ENCODE measurements at regions not wholly inside any gene's neighbourhood (a gene's known extent, or its start where the extent isn't known, plus 50 kb on each side); places are given as distances from the start of the nearest gene placed in this dataset.

DNA sequence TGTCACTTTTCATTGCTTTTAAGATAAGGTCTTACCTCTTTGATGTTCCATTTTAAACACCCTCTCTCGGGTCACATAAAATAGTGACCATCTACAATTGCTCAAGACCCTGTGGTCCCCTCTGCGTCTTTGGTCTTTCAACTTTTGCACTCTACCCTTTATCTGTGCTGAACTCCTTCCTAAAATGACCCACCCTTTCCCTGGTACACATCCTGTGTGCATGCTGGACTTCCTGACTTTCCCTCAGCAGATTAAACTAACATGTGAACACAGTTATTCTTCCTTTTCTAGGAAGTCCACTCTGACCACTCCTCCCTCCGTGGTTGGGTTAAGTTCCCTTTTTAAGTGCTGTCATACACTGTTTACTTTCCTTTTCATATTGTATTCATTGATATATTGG, 414.2 kb downstream of the GABRB3 start:
- no peak for TF ChIP-seq CTCF (IDR thresholded peaks at IDR 0.05; ENCODE audit: insufficient read depth, low read length)
- no peak for TF ChIP-seq REST (IDR thresholded peaks at IDR 0.05; ENCODE audit: insufficient replicate concordance, low read depth)
- no peak for TF ChIP-seq SPI1 (IDR thresholded peaks at IDR 0.05; ENCODE audit: borderline replicate concordance, low read depth)
- TF ChIP-seq GABPA (IDR thresholded peaks at IDR 0.05; ENCODE audit: low read depth): no peak
- no peak for TF ChIP-seq POLR2AphosphoS5 (IDR thresholded peaks at IDR 0.05; ENCODE audit: low read depth)
- no peak overlapping the region for H3K4me3 ChIP-seq (replicated peaks; ENCODE audit: insufficient read depth, low read length)
- H3K27me3 ChIP-seq (ENCODE audit: insufficient read depth, poor library complexity, severe bottlenecking): no peaks in the 10 kb centered on the region
- no peak for DNase-seq (ENCODE audit: low read depth in 1 of 2, low spot score in 1 of 2)
- no peak overlapping the region for H3K27ac ChIP-seq (replicated peaks)

GRCh38 chr15:26357653-26358052, 415.2 kb downstream of the GABRB3 start:
- no peaks in the 10 kb centered on the region for H3K27me3 ChIP-seq (ENCODE audit: insufficient read depth, poor library complexity, severe bottlenecking)
- no peak for DNase-seq (ENCODE audit: low read depth in 1 of 2, low spot score in 1 of 2)
- TF ChIP-seq SPI1 (IDR thresholded peaks at IDR 0.05; ENCODE audit: borderline replicate concordance, low read depth) (no peak), REST (IDR thresholded peaks at IDR 0.05; ENCODE audit: insufficient replicate concordance, low read depth) (no peak), CTCF (IDR thresholded peaks at IDR 0.05; ENCODE audit: insufficient read depth, low read length) (no peak), GABPA (IDR thresholded peaks at IDR 0.05; ENCODE audit: low read depth) (no peak), POLR2AphosphoS5 (IDR thresholded peaks at IDR 0.05; ENCODE audit: low read depth) (no peak)
- H3K4me3 ChIP-seq (replicated peaks; ENCODE audit: insufficient read depth, low read length): no peak overlapping the region
- no peak overlapping the region for H3K27ac ChIP-seq (replicated peaks)

GRCh38 chr15:26355472-26356074, 417.3 kb downstream of the GABRB3 start:
- Histone ChIP-seq H3K4me3 (replicated peaks; ENCODE audit: insufficient read depth, low read length) (no peak overlapping the region), H3K27ac (replicated peaks) (no peak overlapping the region), H3K27me3 (ENCODE audit: insufficient read depth, poor library complexity, severe bottlenecking) (no peaks in the 10 kb centered on the region)
- TF ChIP-seq POLR2AphosphoS5 (IDR thresholded peaks at IDR 0.05; ENCODE audit: low read depth) (no peak), REST (IDR thresholded peaks at IDR 0.05; ENCODE audit: insufficient replicate concordance, low read depth) (no peak), CTCF (IDR thresholded peaks at IDR 0.05; ENCODE audit: insufficient read depth, low read length) (no peak), GABPA (IDR thresholded peaks at IDR 0.05; ENCODE audit: low read depth) (no peak), SPI1 (IDR thresholded peaks at IDR 0.05; ENCODE audit: borderline replicate concordance, low read depth) (no peak)
- DNase-seq (ENCODE audit: low read depth in 1 of 2, low spot score in 1 of 2): no peak

Measured in HL-60 (cell line).